HG03095 (cell line): ENCODE measurements at regions not wholly inside any gene's neighbourhood (a gene's known extent, or its start where the extent isn't known, plus 50 kb on each side); places are given as distances from the start of the nearest gene placed in this dataset.

ENCODE experiments used
- ATAC-seq: cut with Tn5 transposase; IDR thresholded peaks from one replicate; pipeline ENCODE4 v1.9.1; 2021; ENCODE audit warnings: moderate library complexity; ENCODE audit not compliant: unreplicated experiment

GRCh38 chr6:159100395-159101182 is 55.8 kb upstream of the TAGAP start:
- ATAC-seq, result no peak

- no peak for ATAC-seq
Measured at GRCh38 chr6:159099961-159100360, 55.2 kb upstream of the TAGAP start.

DNA sequence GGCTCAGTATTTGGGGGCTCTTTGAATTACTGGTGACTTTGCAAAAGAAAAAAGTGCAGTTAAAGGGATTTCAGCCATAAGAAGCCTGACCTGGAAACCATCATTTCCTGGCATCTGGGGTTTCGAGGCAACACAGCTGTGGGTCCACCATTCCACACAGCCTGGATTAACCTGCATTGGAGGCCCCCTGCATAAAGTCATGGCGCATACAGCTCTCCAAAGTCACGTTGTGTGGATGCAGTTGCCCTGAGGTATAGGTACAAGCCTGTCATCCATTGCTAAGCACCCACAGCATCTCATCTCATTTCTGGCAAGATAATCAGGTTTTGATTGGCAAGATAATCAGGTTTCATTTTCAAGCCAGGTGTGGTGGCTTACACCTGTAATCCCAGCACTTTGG is 54.5 kb upstream of the TAGAP start:
- ATAC-seq, result no peak

- no peak for ATAC-seq
Measured at GRCh38 chr6:159098636-159099106, 53.9 kb upstream of the TAGAP start.

GRCh38 chr6:159097256-159097655 is 52.5 kb upstream of the TAGAP start:
- no peak for ATAC-seq

GRCh38 chr6:159095616-159096015 is 50.8 kb upstream of the TAGAP start:
- ATAC-seq, result no peak

DNA sequence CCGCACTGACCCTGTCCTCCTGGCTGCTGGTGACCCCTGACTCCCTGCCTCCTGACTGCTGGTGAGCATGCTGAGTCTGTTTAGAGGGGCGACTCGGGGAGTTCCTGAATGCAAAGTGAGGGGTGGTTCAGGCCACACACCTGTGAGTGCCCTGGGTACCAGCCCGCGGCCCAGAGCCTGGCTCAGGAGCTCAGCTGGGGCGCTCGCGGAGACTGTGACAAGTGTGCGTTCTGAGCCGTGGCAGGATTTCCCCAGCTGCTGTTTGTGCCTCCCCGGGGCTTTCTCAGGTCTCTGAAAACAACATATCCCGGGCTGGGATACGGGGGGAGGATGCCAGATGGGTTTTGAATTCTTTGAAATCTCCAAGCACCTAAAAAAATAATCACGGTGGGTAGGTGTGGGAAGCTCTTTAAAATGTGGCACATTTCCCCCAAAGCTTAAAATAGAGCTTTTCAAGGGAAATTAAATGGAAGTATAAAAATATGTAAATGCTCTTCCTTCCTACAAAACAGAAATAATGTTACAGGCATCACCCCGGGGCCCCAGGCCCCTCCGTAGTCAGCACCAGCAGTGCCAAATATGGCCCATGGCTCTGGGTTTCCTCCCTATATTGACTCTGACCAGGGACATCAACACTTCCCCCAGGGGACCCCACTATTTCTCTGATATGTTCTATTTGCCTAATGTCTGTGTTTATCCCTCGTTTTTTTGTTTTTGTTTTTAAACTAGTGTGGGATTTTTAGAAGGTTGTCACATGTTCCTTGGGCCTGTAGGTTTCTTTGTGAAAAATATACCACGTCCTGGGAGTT is 49.9 kb upstream of the TAGAP start:
- ATAC-seq, result no peak
